Right lobe of liver (tissue), 6 donors: ENCODE measurements at regions not wholly inside any gene's neighbourhood (a gene's known extent, or its start where the extent isn't known, plus 50 kb on each side); places are given as distances from the start of the nearest gene placed in this dataset.
A peak's percentile ranks its signal among the peaks of the same experiment; 100 is the strongest.

Experiments
- ATAC-seq, 4 donors: fragments of 200-7000 bp; cut with Tn5 transposase; one replicate each; pipeline ENCODE4 v1.9.1; 2020; ENCODE audit warnings: mild to moderate bottlenecking in 4 of 4, moderate library complexity in 4 of 4
- DNase-seq, 3 donors: peaks; one replicate each; pipeline ENCODE4 v3.0.0-alpha.2; 2020
- H3K27ac ChIP-seq, 3 donors: fragments of 200-600 bp; one replicate each; pipeline ENCODE4 v1.8.0; 2022
- H3K27me3 ChIP-seq, 2 donors: fragments of 200-600 bp; one replicate each; pipeline ENCODE4 v1.8.0; 2022
- H3K36me3 ChIP-seq, 4 donors: fragments of 200-600 bp; sonication (generic) in 1 of 4; one replicate each; pipeline versions ENCODE4 v1.5.1 to v1.8.0; 2017 to 2022; ENCODE audit warnings: control low read depth in 1 of 4
- H3K4me1 ChIP-seq, 4 donors: fragments of 200-600 bp; sonication (generic) in 1 of 4; one replicate each; pipeline versions ENCODE4 v1.5.1 to v1.8.0; 2017 to 2022; ENCODE audit warnings: control low read depth in 1 of 4
- H3K4me3 ChIP-seq, 3 donors: fragments of 200-600 bp; one replicate each; pipeline ENCODE4 v1.8.0; 2022
- H3K9me3 ChIP-seq, 4 donors: fragments of 200-600 bp; sonication (generic) in 1 of 4; one replicate each; pipeline versions ENCODE4 v1.5.1 to v1.8.0; 2017 to 2022; ENCODE audit warnings: control low read depth in 1 of 4
- POLR2A ChIP-seq: fragments of 450-650 bp; IDR thresholded peaks from one replicate; pipeline ENCODE4 v1.6.1; 2017; ENCODE audit warnings: antibody characterized with exemption, mild to moderate bottlenecking
- WGBS: methylation state at CpG from one replicate; pipeline ENCODE4 v1.1.6; 2018; ENCODE audit warnings: low coverage, low lambda C conversion rate; ENCODE audit not compliant: insufficient coverage; ENCODE audit errors: missing lambda C conversion rate; 5-methylcytosine and 5-hydroxymethylcytosine counted together
- intact Hi-C, 2 donors: fragments of 100-400 bp; cut with DNase I; formaldehyde crosslinking; loops; one replicate each; pipeline versions ENCODE4 v1.11.2 to v1.14.1; 2022
- TF ChIP-seq, protein P1 (sequence below), 4 donors: fragments of 200-600 bp in 3 of 4; fragments of 450-650 bp in 1 of 4; IDR thresholded peaks; one replicate each; pipeline versions ENCODE4 v1.5.1 to v1.8.0; 2016 to 2022; ENCODE audit warnings: antibody characterized with exemption in 4 of 4, mild to moderate bottlenecking in 2 of 4
- donor health status: DM: no; HTN: yes; CAD: no.
- donor health status: DM: no; HTN: no; CAD: no.
- donor health status: DM: no; HTN: no; CAD: no.
- donor health status: DM: no; HTN: yes; CAD: no.
- donor health status: DM: no; HTN: yes; CAD: no.

GRCh38 chr16:87006789-87007745 lies 310.1 kb downstream of the C16orf95 start:
- TF ChIP-seq, protein P1, sequence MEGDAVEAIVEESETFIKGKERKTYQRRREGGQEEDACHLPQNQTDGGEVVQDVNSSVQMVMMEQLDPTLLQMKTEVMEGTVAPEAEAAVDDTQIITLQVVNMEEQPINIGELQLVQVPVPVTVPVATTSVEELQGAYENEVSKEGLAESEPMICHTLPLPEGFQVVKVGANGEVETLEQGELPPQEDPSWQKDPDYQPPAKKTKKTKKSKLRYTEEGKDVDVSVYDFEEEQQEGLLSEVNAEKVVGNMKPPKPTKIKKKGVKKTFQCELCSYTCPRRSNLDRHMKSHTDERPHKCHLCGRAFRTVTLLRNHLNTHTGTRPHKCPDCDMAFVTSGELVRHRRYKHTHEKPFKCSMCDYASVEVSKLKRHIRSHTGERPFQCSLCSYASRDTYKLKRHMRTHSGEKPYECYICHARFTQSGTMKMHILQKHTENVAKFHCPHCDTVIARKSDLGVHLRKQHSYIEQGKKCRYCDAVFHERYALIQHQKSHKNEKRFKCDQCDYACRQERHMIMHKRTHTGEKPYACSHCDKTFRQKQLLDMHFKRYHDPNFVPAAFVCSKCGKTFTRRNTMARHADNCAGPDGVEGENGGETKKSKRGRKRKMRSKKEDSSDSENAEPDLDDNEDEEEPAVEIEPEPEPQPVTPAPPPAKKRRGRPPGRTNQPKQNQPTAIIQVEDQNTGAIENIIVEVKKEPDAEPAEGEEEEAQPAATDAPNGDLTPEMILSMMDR (IDR thresholded peaks at IDR 0.05): no peak
- no peak for TF ChIP-seq POLR2A
- H3K27ac ChIP-seq: no peak overlapping the region
- no peak for ATAC-seq
- no peaks in the 10 kb centered on the region for H3K4me1 ChIP-seq
- no peaks in the 10 kb centered on the region for H3K36me3 ChIP-seq
- H3K4me3 ChIP-seq: no peak overlapping the region
- peak in 2 of 3 donors; percentile 41 to 44 for DNase-seq
- no peaks in the 10 kb centered on the region for H3K27me3 ChIP-seq
- intact Hi-C loops: no loop called here
- 80% methylated on average over 2 of the region's 12 CpGs for WGBS
- no peaks in the 10 kb centered on the region for H3K9me3 ChIP-seq

- ATAC-seq: no peak
- H3K4me3 ChIP-seq: no peak overlapping the region
- H3K4me1 ChIP-seq: no peaks in the 10 kb centered on the region
- peak in 1 of 3 donors; percentile 49 for DNase-seq
- H3K36me3 ChIP-seq: no peaks in the 10 kb centered on the region
- 71% methylated on average over 2 of the region's 10 CpGs for WGBS
- no peaks in the 10 kb centered on the region for H3K27me3 ChIP-seq
- intact Hi-C loops: no loop called here
- no peak overlapping the region for H3K27ac ChIP-seq
- no peak for TF ChIP-seq POLR2A
- TF ChIP-seq, protein P1 (IDR thresholded peaks at IDR 0.05): no peak
- H3K9me3 ChIP-seq: no peaks in the 10 kb centered on the region
These were observed 309.3 kb downstream of the C16orf95 start for GRCh38 chr16:87007907-87008306.

DNA sequence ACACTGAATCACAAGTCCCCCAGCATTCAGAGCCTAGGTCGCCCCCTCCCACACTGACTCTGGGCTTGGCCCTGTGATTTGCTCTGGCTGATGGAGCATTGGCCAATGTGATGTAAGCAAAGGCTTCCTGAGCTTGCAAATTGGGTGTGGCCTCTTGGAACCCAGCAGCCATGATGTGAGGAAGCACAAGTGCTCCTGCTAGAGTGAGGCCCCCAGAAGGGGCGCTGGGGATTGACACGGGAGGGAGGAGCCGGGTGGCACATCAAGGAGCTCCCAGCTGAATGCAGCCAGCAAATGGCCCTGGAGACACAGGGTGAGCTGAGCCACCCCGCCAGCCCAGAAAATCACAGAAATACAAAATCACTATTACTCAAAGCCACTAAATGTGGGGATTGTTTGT lies 308.5 kb downstream of the C16orf95 start:
- no peak for ATAC-seq
- H3K4me1 ChIP-seq: no peaks in the 10 kb centered on the region
- no peak for TF ChIP-seq POLR2A
- TF ChIP-seq, protein P1 (IDR thresholded peaks at IDR 0.05): no peak
- H3K27me3 ChIP-seq: no peaks in the 10 kb centered on the region
- no CpG with 5 or more reads among the region's 5 CpGs for WGBS
- intact Hi-C loops: no loop called here
- H3K4me3 ChIP-seq: no peak overlapping the region
- H3K27ac ChIP-seq: no peak overlapping the region
- no peaks in the 10 kb centered on the region for H3K9me3 ChIP-seq
- DNase-seq: peak in 1 of 3 donors; percentile 28
- H3K36me3 ChIP-seq: no peaks in the 10 kb centered on the region

- Histone ChIP-seq H3K4me1 (no peaks in the 10 kb centered on the region), H3K27me3 (no peaks in the 10 kb centered on the region), H3K27ac (no peak overlapping the region), H3K9me3 (no peaks in the 10 kb centered on the region), H3K4me3 (no peak overlapping the region), H3K36me3 (no peaks in the 10 kb centered on the region)
- ATAC-seq: peak in 1 of 4 donors; percentile 30
- 81% methylated on average over 7 of the region's 37 CpGs for WGBS
- intact Hi-C loops: no loop called here
- no peak for TF ChIP-seq POLR2A
- TF ChIP-seq, protein P1 (IDR thresholded peaks at IDR 0.05): no peak
- peak in 2 of 3 donors; percentile 38 to 40 for DNase-seq
These were observed 303.9 kb downstream of the C16orf95 start for GRCh38 chr16:87012954-87013938.
